GM23338 (cell line): ENCODE measurements at regions not wholly inside any gene's neighbourhood (a gene's known extent, or its start where the extent isn't known, plus 50 kb on each side); places are given as distances from the start of the nearest gene placed in this dataset.

ENCODE experiments used
- ATAC-seq: fragments of 200-7000 bp; cut with Tn5 transposase; 3 replicates; pipeline ENCODE4 v1.9.1; 2020
- DNase-seq: peaks from one replicate; pipeline ENCODE4 v3.0.0-alpha.2; 2015; ENCODE audit warnings: low spot score
- H2AFZ ChIP-seq: fragments of 200-600 bp; sonication (generic); 2 replicates; pipeline ENCODE4 v1.8.0; 2016; ENCODE audit warnings: antibody characterized with exemption, mild to moderate bottlenecking, moderate library complexity
- H3F3A ChIP-seq: fragments of 200-600 bp; sonication (generic); replicated peaks from 2 replicates; pipeline ENCODE4 v1.8.0; 2017; ENCODE audit warnings: antibody characterized with exemption, mixed run types, low read depth
- H3K27ac ChIP-seq: fragments of 200-600 bp; sonication (generic); 2 replicates; pipeline ENCODE4 v1.6.1; 2016; ENCODE audit warnings: low read depth
- H3K27me3 ChIP-seq: fragments of 200-600 bp; sonication (generic); 2 replicates; pipeline ENCODE4 v1.8.0; 2016; ENCODE audit warnings: mild to moderate bottlenecking, mixed run types, moderate library complexity; ENCODE audit not compliant: insufficient read depth
- H3K36me3 ChIP-seq: fragments of 200-600 bp; sonication (generic); 2 replicates; pipeline ENCODE4 v1.8.0; 2016; ENCODE audit warnings: mild to moderate bottlenecking; ENCODE audit not compliant: insufficient read depth
- H3K4me1 ChIP-seq: fragments of 200-600 bp; sonication (generic); 2 replicates; pipeline ENCODE4 v1.8.0; 2016; ENCODE audit warnings: mild to moderate bottlenecking, moderate library complexity; ENCODE audit not compliant: insufficient read depth
- H3K4me2 ChIP-seq: fragments of 200-600 bp; sonication (generic); 2 replicates; pipeline ENCODE4 v1.7.1; 2017; ENCODE audit warnings: mixed run types
- H3K4me3 ChIP-seq: fragments of 200-600 bp; sonication (generic); 2 replicates; pipeline ENCODE4 v1.6.1; 2016; ENCODE audit warnings: mixed run types
- H3K79me2 ChIP-seq: fragments of 200-600 bp; sonication (generic); replicated peaks from 2 replicates; pipeline ENCODE4 v1.8.0; 2017; ENCODE audit warnings: mild to moderate bottlenecking; ENCODE audit not compliant: insufficient read depth
- H3K9me2 ChIP-seq: fragments of 200-600 bp; sonication (generic); 2 replicates; pipeline ENCODE4 v1.8.0; 2017; ENCODE audit not compliant: insufficient read depth
- H4K20me1 ChIP-seq: fragments of 200-600 bp; sonication (generic); replicated peaks from 2 replicates; pipeline ENCODE4 v1.8.0; 2017; ENCODE audit warnings: mild to moderate bottlenecking; ENCODE audit not compliant: insufficient read depth
- H3K27ac Mint-ChIP-seq: 2 replicates; pipeline ENCODE4 v1.8.0; 2020; ENCODE audit warnings: inconsistent platforms, mild to moderate bottlenecking, moderate library complexity, mixed read lengths
- H3K27me3 Mint-ChIP-seq: 3 replicates; pipeline ENCODE4 v1.8.0; 2022; ENCODE audit warnings: low read depth, mild to moderate bottlenecking, moderate library complexity, mixed read lengths, inconsistent platforms; ENCODE audit not compliant: insufficient read depth, poor library complexity
- H3K36me3 Mint-ChIP-seq: 3 replicates; pipeline ENCODE4 v1.8.0; 2021; ENCODE audit warnings: low read depth, mild to moderate bottlenecking, inconsistent platforms, moderate library complexity, mixed read lengths
- H3K4me1 Mint-ChIP-seq: 3 replicates; pipeline ENCODE4 v1.8.0; 2020; ENCODE audit warnings: mild to moderate bottlenecking, inconsistent platforms, mixed read lengths
- H3K4me3 Mint-ChIP-seq: 3 replicates; pipeline ENCODE4 v1.8.0; 2021; ENCODE audit warnings: moderate library complexity, mild to moderate bottlenecking, inconsistent platforms, mixed read lengths
- H3K9me3 Mint-ChIP-seq: 3 replicates; pipeline ENCODE4 v1.8.0; 2020; ENCODE audit warnings: moderate library complexity, mild to moderate bottlenecking, inconsistent platforms, mixed read lengths
- CREB1 ChIP-seq: fragments of 250-450 bp; sonication (Bioruptor Pico); IDR thresholded peaks from 2 replicates; pipeline ENCODE4 v1.5.0; 2020; ENCODE audit warnings: low read depth, mild to moderate bottlenecking, moderate library complexity
- CTCF ChIP-seq, 2 experiments: fragments of 200-600 bp in 1 of 2; sonication (generic) in 1 of 2; conservative IDR thresholded peaks; 2 replicates each; pipeline versions ENCODE4 v1.5.1 to v1.6.1; 2016 to 2017; ENCODE audit warnings: antibody characterized with exemption in 2 of 2, low read depth in 2 of 2, mild to moderate bottlenecking in 2 of 2, moderate library complexity in 1 of 2
- EZH2 ChIP-seq: fragments of 200-600 bp; sonication (generic); IDR thresholded peaks from one replicate; pipeline ENCODE4 v1.8.0; 2017; ENCODE audit warnings: antibody characterized with exemption, mild to moderate bottlenecking, low read depth; ENCODE audit not compliant: unreplicated experiment
- EZH2phosphoT487 ChIP-seq: fragments of 200-600 bp; sonication (generic); IDR thresholded peaks from one replicate; pipeline ENCODE4 v1.8.1; 2018; ENCODE audit warnings: antibody characterized with exemption; ENCODE audit not compliant: unreplicated experiment
- JUNB ChIP-seq: IDR thresholded peaks from one replicate; pipeline ENCODE4 v1.6.1; 2016; ENCODE audit warnings: antibody characterized with exemption; ENCODE audit not compliant: unreplicated experiment
- POLR2AphosphoS5 ChIP-seq: IDR thresholded peaks from 2 replicates; pipeline ENCODE4 v1.6.1; 2016; ENCODE audit warnings: antibody characterized with exemption, low read depth
- STAT1 ChIP-seq: IDR thresholded peaks from one replicate; pipeline ENCODE4 v1.6.1; 2016; ENCODE audit warnings: antibody characterized with exemption; ENCODE audit not compliant: unreplicated experiment
- ZNF114 ChIP-seq: fragments of 250-450 bp; sonication (Bioruptor Pico); IDR thresholded peaks from 2 replicates; pipeline ENCODE4 v1.5.0; 2020; ENCODE audit warnings: mild to moderate bottlenecking, moderate library complexity
- TF ChIP-seq, protein P1 (sequence below): IDR thresholded peaks from one replicate; pipeline ENCODE4 v1.6.1; 2018; ENCODE audit warnings: antibody characterized with exemption; ENCODE audit not compliant: unreplicated experiment
- TF ChIP-seq, protein P2 (sequence below): fragments of 250-450 bp; sonication (Bioruptor Pico); IDR thresholded peaks from 2 replicates; pipeline ENCODE4 v1.5.0; 2020; ENCODE audit warnings: mild to moderate bottlenecking, moderate library complexity

- Mint-ChIP-seq H3K27me3 (no peaks in the 10 kb centered on the region), H3K4me1 (peaks cover 10% of the 10 kb centered on the region), H3K36me3 (no peaks in the 10 kb centered on the region), H3K27ac (0 out of 2 replicates have a peak overlapping the region, but pooled peaks have one; percentile 53), H3K4me3 (no peak overlapping the region), H3K9me3 (no peaks in the 10 kb centered on the region; the same call in 2 of the 3 replicates)
- TF ChIP-seq ZNF114 (CRISPR knock-in tag), result no peak
- TF ChIP-seq CREB1 (CRISPR knock-in tag), result no peak
- no peak for TF ChIP-seq JUNB
- no peak for TF ChIP-seq EZH2
- no peak for TF ChIP-seq EZH2phosphoT487
- no peak for TF ChIP-seq CTCF (conservative IDR thresholded peaks at IDR 0.05; ENCODE audit: low read depth in 2 of 2)
- no peak for TF ChIP-seq STAT1
- TF ChIP-seq, protein P1, sequence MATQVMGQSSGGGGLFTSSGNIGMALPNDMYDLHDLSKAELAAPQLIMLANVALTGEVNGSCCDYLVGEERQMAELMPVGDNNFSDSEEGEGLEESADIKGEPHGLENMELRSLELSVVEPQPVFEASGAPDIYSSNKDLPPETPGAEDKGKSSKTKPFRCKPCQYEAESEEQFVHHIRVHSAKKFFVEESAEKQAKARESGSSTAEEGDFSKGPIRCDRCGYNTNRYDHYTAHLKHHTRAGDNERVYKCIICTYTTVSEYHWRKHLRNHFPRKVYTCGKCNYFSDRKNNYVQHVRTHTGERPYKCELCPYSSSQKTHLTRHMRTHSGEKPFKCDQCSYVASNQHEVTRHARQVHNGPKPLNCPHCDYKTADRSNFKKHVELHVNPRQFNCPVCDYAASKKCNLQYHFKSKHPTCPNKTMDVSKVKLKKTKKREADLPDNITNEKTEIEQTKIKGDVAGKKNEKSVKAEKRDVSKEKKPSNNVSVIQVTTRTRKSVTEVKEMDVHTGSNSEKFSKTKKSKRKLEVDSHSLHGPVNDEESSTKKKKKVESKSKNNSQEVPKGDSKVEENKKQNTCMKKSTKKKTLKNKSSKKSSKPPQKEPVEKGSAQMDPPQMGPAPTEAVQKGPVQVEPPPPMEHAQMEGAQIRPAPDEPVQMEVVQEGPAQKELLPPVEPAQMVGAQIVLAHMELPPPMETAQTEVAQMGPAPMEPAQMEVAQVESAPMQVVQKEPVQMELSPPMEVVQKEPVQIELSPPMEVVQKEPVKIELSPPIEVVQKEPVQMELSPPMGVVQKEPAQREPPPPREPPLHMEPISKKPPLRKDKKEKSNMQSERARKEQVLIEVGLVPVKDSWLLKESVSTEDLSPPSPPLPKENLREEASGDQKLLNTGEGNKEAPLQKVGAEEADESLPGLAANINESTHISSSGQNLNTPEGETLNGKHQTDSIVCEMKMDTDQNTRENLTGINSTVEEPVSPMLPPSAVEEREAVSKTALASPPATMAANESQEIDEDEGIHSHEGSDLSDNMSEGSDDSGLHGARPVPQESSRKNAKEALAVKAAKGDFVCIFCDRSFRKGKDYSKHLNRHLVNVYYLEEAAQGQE, result no peak
- no peak for TF ChIP-seq POLR2AphosphoS5
- TF ChIP-seq, protein P2, sequence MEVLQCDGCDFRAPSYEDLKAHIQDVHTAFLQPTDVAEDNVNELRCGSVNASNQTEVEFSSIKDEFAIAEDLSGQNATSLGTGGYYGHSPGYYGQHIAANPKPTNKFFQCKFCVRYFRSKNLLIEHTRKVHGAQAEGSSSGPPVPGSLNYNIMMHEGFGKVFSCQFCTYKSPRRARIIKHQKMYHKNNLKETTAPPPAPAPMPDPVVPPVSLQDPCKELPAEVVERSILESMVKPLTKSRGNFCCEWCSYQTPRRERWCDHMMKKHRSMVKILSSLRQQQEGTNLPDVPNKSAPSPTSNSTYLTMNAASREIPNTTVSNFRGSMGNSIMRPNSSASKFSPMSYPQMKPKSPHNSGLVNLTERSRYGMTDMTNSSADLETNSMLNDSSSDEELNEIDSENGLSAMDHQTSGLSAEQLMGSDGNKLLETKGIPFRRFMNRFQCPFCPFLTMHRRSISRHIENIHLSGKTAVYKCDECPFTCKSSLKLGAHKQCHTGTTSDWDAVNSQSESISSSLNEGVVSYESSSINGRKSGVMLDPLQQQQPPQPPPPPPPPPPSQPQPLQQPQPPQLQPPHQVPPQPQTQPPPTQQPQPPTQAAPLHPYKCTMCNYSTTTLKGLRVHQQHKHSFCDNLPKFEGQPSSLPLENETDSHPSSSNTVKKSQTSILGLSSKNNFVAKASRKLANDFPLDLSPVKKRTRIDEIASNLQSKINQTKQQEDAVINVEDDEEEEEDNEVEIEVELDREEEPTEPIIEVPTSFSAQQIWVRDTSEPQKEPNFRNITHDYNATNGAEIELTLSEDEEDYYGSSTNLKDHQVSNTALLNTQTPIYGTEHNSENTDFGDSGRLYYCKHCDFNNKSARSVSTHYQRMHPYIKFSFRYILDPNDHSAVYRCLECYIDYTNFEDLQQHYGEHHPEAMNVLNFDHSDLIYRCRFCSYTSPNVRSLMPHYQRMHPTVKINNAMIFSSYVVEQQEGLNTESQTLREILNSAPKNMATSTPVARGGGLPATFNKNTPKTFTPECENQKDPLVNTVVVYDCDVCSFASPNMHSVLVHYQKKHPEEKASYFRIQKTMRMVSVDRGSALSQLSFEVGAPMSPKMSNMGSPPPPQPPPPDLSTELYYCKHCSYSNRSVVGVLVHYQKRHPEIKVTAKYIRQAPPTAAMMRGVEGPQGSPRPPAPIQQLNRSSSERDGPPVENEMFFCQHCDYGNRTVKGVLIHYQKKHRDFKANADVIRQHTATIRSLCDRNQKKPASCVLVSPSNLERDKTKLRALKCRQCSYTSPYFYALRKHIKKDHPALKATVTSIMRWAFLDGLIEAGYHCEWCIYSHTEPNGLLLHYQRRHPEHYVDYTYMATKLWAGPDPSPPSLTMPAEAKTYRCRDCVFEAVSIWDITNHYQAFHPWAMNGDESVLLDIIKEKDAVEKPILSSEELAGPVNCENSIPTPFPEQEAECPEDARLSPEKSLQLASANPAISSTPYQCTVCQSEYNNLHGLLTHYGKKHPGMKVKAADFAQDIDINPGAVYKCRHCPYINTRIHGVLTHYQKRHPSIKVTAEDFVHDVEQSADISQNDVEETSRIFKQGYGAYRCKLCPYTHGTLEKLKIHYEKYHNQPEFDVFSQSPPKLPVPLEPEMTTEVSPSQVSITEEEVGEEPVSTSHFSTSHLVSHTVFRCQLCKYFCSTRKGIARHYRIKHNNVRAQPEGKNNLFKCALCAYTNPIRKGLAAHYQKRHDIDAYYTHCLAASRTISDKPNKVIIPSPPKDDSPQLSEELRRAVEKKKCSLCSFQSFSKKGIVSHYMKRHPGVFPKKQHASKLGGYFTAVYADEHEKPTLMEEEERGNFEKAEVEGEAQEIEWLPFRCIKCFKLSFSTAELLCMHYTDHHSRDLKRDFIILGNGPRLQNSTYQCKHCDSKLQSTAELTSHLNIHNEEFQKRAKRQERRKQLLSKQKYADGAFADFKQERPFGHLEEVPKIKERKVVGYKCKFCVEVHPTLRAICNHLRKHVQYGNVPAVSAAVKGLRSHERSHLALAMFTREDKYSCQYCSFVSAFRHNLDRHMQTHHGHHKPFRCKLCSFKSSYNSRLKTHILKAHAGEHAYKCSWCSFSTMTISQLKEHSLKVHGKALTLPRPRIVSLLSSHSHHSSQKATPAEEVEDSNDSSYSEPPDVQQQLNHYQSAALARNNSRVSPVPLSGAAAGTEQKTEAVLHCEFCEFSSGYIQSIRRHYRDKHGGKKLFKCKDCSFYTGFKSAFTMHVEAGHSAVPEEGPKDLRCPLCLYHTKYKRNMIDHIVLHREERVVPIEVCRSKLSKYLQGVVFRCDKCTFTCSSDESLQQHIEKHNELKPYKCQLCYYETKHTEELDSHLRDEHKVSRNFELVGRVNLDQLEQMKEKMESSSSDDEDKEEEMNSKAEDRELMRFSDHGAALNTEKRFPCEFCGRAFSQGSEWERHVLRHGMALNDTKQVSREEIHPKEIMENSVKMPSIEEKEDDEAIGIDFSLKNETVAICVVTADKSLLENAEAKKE (CRISPR knock-in tag), result no peak
- H3K4me1 ChIP-seq, result peaks cover 17% of the 10 kb centered on the region
- no peaks in the 10 kb centered on the region for H4K20me1 ChIP-seq
- peak overlapping the region; percentile 45 for H3K4me2 ChIP-seq
- H3K36me3 ChIP-seq, result no peaks in the 10 kb centered on the region
- no peak overlapping the region; the same call in 1 of the 2 replicates for H3K27ac ChIP-seq
- no peaks in the 10 kb centered on the region for H3F3A ChIP-seq
- H3K79me2 ChIP-seq, result no peaks in the 10 kb centered on the region
- peak; percentile 52 for DNase-seq
- no peaks in the 10 kb centered on the region for H3K27me3 ChIP-seq
- H2AFZ ChIP-seq, result no peak overlapping the region
- no peak overlapping the region for H3K4me3 ChIP-seq
- H3K9me2 ChIP-seq, result peaks cover 19% of the 10 kb centered on the region
- peak; percentile 76 for ATAC-seq
Measured at GRCh38 chr1:168428063-168428731, 115.6 kb downstream of the XCL2 start.
